GM21360 (cell line): ENCODE measurements at regions not wholly inside any gene's neighbourhood (a gene's known extent, or its start where the extent isn't known, plus 50 kb on each side); places are given as distances from the start of the nearest gene placed in this dataset.
"Not testable (repeated sequence)": the region's sequence is repeated elsewhere in the genome, so short reads cannot be mapped to it uniquely, and the experiment has no call there.

Source experiments
- ATAC-seq: cut with Tn5 transposase; IDR thresholded peaks from one replicate; pipeline ENCODE4 v1.9.1; 2021; ENCODE audit warnings: mild to moderate bottlenecking, moderate library complexity; ENCODE audit not compliant: unreplicated experiment

DNA sequence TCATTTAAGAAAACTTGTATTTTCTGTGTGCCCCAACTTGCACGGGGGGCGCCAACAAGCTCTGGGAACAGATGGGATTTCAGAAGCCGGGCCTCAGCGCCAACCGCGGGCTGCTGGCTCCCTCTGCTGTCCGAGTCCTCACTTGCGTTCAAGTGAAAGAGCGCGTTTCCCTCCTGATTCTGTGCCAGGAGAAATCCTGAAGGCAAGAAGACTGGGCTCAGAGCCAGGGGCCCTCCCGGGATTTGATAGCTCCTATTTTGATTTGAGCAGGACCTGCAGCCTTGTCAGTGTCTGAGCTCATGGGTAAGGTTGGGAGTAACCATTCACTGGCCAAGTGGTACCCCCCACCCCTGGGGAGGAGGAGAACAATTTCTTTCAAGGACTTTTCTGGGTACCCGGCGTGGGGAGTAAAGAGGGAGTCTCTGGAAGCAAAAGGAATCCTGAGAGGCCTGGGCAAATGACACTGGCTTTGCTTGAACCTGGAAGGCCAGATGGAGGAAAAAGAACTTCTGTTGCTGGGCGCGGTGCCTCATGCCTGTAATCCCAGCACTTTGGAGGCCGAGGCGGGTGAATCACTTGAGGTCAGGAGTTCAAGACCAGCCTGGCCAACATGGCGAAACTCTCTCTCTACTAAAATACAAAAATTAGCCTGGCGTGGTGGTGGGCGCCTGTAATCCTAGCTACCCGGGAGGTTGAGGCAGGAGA, 179.0 kb upstream of the RGS6 start:
- ATAC-seq: no peak

DNA sequence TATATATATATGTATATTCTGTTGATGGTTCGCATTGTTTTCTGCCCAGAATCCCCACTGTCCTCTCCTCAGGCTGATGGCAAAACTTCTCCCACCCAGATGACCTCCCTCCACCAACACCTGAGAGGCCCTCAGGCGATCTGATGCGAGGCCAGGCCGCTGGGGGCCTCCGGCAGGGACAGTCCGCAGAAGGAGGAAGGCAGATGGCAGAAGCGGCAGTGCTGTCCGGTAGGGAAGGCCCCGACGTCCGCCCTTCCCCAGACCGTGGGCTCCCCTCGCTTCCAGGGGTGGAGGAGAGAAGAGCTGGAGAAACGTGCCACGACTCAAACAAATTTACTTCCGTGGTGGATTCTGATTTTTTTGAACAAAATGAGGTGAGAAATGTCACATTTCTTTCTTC, 178.3 kb upstream of the RGS6 start:
- no peak for ATAC-seq

DNA sequence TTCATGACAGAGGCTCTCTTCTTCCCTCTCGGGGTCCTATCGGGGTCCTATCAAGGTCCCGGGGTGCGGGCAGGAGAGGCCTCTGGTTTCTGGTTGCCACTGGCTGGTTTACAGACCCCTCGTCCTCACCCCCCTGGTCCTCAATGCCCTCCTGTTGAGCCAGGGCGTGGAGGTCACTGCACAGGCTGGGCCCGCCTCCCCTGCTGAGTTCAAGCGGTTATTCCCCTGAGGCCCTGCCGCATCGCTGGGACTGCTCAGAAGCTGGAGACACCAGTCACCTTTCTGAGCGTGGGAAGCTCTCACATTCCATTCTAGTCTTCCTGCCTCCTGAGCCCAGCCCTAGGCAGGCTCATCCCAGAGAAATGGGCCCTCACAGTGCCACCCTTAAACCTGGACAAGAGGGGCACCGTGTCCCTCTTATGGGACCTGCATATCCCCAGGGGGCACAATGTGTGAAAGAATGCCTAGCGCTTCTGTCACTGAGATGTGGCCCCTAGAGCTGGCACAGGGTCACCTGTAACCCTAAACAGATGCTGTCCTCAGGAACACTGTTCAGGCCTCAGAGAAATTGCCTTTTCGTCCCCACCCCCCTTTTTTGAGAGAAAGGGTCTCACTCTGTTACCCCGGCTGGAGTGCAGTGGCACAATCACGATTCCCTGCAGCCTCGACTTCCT, 177.7 kb upstream of the RGS6 start:
- ATAC-seq: no peak

DNA sequence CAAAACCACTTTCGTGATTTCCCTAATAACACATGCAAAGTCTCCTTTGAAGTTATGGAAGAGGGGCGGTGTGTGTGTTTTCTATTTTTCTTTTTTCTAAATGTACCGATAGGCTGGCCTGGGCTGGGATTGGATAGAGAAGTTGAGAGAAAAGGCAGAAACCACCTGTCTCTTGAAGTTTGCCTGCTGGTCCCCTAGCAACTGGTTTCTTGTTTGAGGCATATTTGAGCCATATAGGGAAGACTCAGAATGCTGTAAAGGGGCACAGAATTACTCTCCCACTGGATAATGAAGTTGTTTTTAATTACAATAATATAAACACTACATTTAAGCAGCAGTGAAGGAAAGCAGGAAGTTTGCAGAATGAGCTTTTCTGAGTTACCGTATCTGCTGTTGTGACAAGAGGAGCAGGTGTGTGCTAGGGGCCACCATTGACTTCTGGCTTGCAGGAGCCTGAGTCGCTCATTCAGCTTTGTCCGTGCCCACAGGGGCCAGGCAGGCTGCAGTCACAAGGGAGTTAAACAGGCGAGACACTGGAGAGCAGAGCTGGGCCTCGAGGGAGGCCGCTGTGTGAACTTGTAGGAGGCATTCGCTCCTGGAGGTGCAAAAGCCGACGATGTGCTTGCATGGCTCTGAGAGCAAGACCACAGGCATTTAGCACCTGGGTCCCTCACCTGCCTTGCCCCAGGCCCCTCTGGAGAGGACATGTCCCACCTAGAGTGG, 173.8 kb upstream of the RGS6 start:
- ATAC-seq: no peak

DNA sequence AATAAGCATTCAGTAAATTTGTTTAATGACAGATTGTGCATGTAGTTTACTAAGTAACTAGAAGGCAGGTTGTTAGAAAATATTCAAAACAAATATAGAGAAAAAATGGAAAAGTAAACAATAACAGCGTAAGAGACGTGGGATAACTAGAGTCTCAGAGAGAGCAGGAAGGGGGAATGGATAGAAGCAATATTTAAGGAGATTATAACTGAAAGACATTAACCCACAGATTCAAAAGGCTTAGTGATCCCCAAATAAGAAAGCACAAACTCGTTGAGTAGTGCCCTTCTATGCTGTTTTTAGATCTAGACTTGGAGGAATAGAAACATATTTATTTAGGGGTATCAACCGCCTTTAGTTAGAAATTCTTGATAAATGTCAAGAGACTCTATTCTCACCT, 169.7 kb upstream of the RGS6 start:
- ATAC-seq: no peak

DNA sequence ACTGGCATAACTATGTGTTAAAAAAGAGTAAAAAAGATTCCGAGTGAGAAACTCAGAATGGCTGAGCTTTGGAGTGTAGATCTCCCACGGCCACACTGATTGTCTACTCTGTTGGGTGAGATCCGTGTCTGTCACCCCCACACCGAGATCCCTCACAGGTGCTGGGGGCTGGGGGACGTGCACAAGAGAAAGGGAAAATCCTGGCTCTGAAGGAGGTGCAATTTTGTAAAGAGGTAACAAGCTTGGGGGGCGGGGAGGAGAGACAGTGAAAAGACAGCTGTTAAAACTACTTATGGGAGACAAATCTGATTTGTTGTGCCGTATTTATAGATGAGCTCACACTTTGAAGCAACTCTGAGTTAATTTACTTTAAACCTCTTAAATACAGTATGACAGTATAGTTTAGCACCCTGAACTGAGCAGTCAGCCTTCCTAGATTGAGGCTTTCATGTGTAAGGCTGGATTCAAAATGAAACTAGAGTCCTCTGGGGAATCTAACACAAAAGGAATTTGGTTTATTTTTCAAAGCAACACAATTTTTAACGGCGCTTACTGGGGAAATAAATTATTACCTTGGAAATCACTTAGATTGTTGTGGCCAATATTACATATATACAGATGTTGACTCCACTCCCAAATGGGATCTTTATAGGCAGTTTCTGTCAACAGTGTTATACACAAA, 167.4 kb upstream of the RGS6 start:
- no peak for ATAC-seq

DNA sequence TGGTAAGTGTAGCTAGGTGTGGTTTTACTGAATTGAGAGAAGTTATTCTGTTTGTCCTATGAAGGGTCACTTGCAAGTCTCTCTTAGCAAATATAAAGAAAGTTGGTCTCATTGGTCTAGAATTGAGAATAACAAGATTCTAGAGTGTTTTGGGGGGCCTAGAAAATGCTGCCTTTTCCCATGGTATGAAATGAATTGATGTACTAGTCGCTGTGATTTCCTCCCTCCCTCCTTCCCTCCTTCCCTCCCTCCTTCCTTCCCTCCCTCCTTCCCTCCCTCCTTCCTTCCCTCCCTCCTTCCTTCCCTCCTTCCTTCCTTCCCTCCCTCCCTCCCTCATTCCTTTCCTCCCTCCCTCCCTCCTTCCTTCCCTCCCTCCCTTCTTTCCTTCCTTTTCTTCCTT, 166.7 kb upstream of the RGS6 start:
- ATAC-seq: no peak

DNA sequence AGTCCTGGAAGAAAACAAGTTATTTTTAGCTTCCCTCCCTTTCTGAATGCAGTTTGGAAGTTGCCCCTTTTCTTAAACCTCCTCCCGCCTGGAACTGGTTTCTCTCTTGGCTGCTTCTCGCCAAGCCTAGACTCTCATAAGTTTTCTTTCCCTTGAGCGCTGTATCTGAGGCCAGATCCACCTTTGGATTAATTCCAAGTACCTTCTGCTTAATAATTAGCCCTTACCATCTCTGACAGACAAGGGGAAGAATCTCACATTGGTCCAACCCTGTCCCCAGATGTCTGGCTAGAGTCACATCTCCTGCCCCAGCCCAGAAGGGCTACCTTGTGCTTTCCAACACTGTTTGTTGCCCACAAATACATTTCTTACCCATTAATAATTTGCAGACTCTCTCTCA, 161.8 kb upstream of the RGS6 start:
- no peak for ATAC-seq

DNA sequence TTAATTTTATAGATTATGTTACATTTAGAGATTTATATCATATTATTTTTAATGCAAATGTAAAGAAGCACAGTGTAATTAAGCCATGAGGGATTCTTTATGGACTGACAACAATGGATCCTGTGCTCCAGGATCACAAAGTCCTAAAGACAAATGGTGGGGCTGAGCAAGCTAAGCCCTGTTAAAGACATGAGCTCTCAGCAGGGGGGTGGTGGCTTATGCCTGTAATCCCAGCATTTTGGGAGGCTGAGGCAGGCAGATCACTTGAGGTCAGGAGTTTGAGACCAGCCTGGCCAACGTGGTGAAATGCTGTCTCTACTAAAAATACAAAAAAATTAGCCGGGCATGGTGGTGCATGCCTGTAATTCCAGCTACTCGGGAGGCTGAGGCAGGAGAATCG, 160.8 kb upstream of the RGS6 start:
- not testable (repeated sequence) for ATAC-seq

DNA sequence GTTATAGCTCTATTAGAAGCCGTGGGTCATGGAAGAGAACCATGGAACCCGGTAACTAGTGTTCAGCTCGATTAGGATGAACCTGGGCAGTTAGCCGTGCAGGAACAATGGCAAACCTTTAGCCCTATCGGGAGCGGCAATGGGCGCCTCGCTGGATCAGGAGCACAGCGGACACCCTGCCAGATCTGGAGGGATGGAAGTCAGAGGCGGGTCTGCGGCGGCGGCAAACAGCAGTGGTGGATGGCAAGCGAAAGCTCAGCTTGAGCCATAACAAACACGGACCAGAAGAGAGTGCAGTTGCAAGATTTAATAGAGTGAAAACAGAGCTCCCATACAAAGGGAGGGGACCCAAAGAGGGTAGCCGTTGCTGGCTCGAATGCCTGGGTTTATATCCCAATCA, 160.2 kb upstream of the RGS6 start:
- not testable (repeated sequence) for ATAC-seq

DNA sequence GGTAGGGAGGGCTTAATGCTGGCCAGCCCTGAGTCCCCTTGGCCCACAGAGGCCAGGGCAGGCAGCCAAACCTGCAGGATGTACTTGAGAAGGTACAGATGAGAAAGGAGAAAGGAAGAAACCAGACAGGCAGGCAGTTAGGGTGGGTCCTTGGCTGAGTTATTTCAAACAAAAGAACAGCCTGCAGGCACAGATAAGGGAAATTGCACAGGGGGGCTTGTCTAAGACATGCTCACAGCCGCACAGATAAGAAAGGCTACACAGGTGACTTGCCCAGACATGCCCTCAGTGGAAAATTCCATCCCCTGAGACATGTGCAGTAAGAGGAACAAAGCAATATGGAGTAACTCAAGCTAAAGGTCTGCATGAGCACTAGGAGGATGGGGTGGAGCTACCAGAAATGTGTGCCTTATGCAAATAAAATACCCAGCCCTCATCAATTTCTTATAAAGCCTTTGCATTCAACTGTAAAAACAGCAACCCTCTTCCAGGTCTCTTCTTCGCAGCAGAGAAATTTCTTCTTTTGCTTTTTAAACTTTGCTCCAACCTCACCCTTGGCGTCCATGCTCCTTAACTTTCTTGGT, 158.2 kb upstream of the RGS6 start:
- no peak for ATAC-seq

DNA sequence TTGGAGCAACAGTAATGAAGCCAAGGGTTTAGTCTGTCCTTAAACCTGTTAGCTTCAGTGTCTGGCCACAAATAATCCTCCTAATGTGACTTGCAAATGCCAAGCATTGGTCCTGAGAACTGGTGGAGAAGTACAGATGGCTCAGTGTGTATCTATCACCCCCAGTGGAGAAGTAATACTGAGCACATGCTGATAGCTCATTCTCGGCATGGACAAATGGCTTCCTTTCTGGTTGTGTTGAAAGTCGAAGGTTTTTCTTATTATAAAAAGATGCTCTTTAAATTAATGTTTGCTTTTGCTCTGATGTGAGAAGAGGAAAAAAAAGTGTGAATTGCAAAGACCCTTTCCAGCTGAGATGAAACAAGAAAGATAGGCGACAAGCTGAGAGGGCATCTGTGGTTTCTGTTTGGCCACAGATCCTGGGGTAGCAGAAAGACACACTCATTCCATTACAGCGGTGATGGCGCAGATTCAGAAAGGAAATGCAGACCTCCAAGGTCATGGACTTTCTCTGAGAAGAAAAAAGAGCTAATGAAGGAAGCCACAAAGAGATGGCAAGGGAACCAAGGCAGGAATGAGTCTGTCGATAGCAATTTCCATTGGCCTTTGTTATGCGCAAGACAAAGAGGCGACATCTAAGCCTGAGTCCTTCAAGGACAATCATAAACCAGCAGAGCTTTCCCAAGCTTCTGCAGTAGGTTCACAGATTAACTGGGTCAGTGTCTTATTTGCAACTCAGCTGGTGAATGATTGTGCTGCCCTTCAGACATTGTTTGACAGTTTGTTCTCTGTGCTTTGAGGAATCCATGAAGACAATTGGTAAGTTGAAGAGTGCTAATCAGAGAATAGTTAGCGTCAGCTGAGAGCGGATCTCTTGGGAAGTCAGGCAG, 155.5 kb upstream of the RGS6 start:
- no peak for ATAC-seq

DNA sequence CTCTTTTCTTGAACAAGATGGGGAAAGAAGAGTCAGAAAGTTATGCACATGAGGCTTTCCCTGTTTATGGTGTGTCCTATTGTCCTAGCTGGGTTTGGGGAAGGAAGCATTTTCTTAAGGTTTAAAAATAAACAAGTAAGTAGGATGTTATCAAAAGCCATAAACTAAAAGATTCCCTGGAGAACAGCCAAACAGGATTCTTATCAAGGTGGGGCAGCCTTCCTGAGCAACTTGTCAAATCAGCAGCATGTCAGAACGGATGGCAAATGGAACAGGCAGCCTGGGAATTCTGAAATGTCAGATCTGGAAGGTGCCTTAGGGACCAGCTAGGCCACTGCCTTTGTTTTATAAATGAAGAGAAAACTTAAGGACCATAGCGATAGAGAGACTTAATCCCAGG, 152.2 kb upstream of the RGS6 start:
- ATAC-seq: no peak

DNA sequence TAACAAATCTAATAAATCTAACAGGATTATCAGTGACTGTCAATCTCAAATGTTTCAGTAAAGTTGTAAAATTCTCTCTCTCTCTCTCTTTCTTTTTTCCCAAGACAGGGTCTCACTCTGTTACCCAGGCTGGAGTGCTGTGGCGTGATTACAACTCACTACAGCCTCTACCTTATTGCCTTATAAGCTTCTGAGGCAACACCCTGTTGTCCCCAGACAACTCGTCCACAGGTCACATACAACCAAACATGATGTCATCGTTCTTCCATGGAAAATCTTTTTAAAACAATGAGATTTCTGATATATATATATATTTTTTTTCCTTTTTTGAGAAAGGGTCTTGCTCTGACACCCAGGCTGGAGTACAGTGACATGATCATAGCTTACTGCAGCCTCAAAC, 151.4 kb upstream of the RGS6 start:
- ATAC-seq: no peak

DNA sequence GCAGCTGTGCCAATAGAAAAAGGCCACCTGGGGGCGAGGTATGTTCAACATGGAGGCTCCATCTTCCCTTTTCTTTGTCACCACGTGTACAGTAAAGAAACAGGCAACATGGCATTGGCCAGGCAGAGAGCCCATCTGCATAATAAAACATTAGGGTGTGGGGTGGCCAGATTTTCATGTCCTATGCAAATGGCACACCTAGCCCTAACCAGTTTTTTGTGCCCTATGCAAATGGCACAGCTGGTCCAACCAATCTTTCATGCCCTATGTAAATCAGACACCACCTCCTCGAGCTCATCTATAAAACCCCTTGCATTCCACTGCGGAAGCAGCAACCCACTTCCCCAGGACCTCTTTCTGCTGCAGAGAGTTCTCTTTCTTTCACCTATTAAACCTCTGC, 149.1 kb upstream of the RGS6 start:
- no peak for ATAC-seq

DNA sequence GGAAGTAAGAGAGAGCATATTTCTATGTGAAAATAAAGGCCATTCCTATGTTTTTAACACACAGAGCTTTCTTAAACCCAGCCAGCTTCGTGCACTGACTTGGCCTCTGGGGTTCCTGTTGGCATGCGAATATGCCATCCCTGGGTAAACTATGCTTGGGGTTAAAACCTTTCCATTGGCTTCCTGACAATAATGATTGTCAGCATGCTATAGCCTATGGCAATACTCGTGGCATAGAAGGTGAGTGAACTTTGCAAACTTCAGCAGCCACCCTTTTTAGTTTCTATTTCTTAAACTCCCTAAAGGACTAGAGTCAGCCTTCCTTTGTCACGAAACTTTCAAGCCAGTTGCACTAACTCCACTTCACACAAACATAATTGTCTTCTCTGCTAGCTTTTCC, 148.4 kb upstream of the RGS6 start:
- no peak for ATAC-seq

DNA sequence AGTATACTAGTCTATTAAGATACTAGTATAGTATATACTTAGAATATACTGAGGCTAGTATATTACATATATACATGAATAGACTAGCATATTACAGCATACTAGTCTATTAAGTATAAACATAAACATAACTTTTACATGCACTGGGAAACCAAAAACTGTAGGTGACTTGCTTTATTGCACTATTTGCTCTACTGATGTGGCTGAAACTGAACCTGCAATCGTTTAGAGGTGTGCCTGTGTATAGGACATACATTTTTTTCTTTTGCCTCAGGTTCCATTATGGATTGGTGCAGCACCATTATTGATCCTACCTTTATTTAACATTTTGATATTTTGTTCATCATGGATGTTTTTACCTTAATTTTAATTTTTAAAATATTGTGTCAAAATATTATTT, 143.2 kb upstream of the RGS6 start:
- ATAC-seq: no peak

DNA sequence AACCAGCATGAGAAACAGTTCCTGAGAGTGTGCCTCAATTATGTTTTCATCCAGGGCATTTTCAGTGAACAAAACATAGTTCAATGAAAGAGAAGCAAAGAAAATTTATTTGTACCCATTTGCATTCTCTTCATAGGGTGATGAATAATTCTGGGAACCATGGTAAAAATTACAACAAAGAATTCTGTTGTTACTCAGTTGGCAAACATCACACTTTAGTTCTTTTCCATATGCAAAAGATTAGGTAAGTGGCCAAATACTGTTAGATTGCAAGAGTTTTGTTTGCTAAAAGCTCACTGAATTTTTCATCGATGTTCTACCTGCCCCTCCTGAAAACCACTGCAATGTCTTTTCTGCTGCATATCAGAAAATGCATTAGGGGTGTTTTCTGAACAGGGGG, 132.4 kb upstream of the RGS6 start:
- no peak for ATAC-seq

DNA sequence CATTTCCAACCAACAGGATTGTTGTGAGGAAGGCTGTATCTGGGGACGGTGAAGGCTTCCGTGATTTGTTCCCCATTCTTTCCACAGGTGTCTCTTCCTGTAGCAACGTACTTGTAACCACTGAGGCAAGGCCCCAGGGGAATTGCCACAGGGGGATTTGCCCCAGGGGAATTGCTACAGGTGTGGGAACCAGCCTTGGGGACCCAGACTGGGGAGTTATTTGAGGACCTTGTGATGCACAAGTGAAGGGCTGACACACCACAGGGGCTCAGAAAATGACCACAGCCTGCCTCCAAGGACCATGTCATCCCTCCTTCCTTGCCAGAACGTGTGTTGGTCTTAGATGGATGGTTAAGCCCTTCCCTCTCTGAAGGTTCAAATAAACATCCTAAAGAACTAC, 131.4 kb upstream of the RGS6 start:
- ATAC-seq: no peak

DNA sequence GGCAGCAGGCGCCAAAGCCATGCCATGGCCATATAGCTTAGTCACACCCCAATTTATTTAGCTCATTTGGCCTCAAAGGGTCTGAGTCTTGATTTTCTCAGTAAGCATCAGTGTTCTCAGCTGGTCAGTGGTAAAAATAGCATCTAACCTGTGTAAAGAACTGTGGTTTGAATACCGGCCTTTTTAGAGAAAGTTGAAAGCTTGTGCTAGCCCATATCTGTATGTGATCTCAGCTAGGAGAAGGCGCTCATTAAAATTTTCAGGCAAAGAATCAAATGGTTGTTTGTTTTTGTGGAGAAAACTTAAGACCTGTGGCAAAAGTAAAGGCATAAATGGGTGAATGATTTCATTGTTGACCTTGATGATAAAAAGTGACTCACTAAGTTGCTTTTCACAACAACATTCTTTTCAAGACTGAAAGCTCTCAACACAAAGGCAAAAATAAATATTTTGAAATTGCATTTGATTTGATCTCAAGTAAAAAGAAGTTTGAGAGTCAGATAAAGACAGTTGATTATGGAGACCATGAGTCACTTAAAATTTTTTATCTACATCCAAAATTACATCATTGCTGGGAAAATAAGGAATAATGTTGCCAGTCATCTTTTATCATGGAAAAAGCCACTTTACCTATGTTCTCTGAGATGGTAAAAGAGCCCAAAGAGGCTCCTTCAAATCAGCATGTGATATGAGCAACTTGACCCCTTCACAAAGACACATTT, 128.5 kb upstream of the RGS6 start:
- no peak for ATAC-seq
